Inferior parietal cortex (tissue), 1 donor: ENCODE measurements at regions not wholly inside any gene's neighbourhood (a gene's known extent, or its start where the extent isn't known, plus 50 kb on each side); places are given as distances from the start of the nearest gene placed in this dataset.

Experiments used
- DNase-seq: peaks from one replicate; pipeline ENCODE4 v3.0.0-alpha.2; 2016; ENCODE audit errors: extremely low spot score

- DNase-seq: peak; percentile 96
Measured at GRCh38 chr3:182683453-182683852, 109.9 kb upstream of the ATP11B start.

GRCh38 chr3:182683858-182684257, 109.4 kb upstream of the ATP11B start:
- DNase-seq: no peak

- DNase-seq: no peak
Measured at GRCh38 chr3:182686033-182686886, 107.0 kb upstream of the ATP11B start.

- no peak for DNase-seq
Measured at GRCh38 chr3:182690172-182690571, 103.1 kb upstream of the ATP11B start.

GRCh38 chr3:182692021-182692420, 101.3 kb upstream of the ATP11B start:
- DNase-seq: no peak

- DNase-seq: no peak
Measured at GRCh38 chr3:182692695-182693094, 100.6 kb upstream of the ATP11B start.

GRCh38 chr3:182693723-182694122, 99.6 kb upstream of the ATP11B start:
- DNase-seq: no peak

GRCh38 chr3:182696916-182697315, 96.4 kb upstream of the ATP11B start:
- DNase-seq: no peak

GRCh38 chr3:182697345-182697919, 95.9 kb upstream of the ATP11B start:
- no peak for DNase-seq

GRCh38 chr3:182698078-182698477, 95.2 kb upstream of the ATP11B start:
- DNase-seq: no peak

- DNase-seq: no peak
Measured at GRCh38 chr3:182699550-182700170, 93.6 kb upstream of the ATP11B start.

- DNase-seq: no peak
Measured at GRCh38 chr3:182702216-182702615, 91.1 kb upstream of the ATP11B start.

- no peak for DNase-seq
Measured at GRCh38 chr3:182703233-182703632, 90.1 kb upstream of the ATP11B start.

GRCh38 chr3:182704926-182705325, 88.4 kb upstream of the ATP11B start:
- no peak for DNase-seq

- DNase-seq: no peak
Measured at GRCh38 chr3:182708810-182709209, 84.5 kb upstream of the ATP11B start.

GRCh38 chr3:182709306-182709705, 84.0 kb upstream of the ATP11B start:
- no peak for DNase-seq

GRCh38 chr3:182710557-182711157, 82.6 kb upstream of the ATP11B start:
- DNase-seq: peak; percentile 60

GRCh38 chr3:182711261-182711683, 82.0 kb upstream of the ATP11B start:
- no peak for DNase-seq

GRCh38 chr3:182711853-182712252, 81.5 kb upstream of the ATP11B start:
- DNase-seq: no peak

- DNase-seq: no peak
Measured at GRCh38 chr3:182713111-182713510, 80.2 kb upstream of the ATP11B start.

- DNase-seq: peak; percentile 81
Measured at GRCh38 chr3:182713743-182714517, 79.4 kb upstream of the ATP11B start.

- DNase-seq: no peak
Measured at GRCh38 chr3:182715006-182715405, 78.3 kb upstream of the ATP11B start.
